OCI-M1 (cell line): ENCODE measurements at regions not wholly inside any gene's neighbourhood (a gene's known extent, or its start where the extent isn't known, plus 50 kb on each side); places are given as distances from the start of the nearest gene placed in this dataset.
"Not testable (repeated sequence)": the region's sequence is repeated elsewhere in the genome, so short reads cannot be mapped to it uniquely, and the experiment has no call there.

Experiments
- DNase-seq: peaks from one replicate; lab custom pipeline; 2025; lab: John Stamatoyannopoulos, UW

- DNase-seq, result no peak
These were observed 101.4 kb upstream of the IL15 start for GRCh38 chr4:141534985-141535384.

DNA sequence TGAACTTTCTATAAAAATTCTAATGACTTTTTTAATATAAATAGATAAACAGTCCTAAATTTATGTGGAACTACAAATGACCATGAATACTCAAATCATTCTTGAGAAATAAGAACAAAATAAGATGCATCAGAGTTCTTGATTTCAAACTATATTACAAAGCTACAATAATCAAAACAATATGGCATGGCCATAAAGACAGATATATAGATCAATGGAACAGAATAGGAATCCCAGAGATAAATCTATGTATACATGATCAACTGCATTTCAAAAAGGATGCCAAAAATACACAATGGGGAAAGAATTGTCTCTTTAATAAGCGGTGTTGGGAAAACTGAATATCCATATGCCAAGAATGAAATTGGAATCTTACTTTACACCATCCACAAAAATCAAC lies 98.4 kb upstream of the IL15 start:
- DNase-seq, result no peak

DNA sequence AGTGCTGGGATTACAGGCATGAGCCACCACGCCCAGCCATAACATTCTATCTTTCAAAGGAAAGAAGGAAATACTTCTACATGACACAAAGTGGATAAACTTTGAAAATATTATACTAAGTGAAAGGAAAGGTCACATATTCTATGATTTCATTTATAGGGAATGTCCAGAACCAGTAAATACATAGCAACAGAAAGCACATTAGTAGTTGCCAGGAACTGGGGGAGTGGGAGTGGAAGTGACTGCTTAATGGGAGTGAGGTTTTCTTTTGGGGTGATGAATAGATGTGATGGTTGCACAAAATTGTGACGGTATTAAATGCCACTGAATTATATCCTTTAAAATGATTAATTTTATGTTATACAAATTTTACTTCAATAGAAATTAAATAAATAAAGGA lies 95.7 kb upstream of the IL15 start:
- DNase-seq, result no peak

- no peak for DNase-seq
These were observed 94.5 kb upstream of the IL15 start for GRCh38 chr4:141541851-141542250.

DNA sequence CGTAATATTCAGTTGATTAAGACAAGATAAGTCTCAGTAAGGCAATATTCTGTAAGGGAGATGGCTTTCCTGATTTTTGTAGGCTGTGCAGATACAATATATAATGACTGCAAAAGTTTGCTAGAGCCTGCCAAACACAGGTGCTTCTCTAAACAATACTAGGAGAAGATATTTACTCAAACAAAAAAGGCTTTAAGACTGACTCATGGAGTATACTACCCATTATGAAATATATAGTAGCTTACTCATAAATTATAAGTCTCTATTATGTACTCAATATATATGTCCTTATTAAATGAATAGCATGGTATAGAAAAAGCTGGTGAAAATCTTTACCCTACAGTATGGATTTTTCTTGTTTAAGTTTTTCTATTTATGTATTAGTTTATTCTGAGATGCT lies 93.2 kb upstream of the IL15 start:
- DNase-seq, result no peak

DNA sequence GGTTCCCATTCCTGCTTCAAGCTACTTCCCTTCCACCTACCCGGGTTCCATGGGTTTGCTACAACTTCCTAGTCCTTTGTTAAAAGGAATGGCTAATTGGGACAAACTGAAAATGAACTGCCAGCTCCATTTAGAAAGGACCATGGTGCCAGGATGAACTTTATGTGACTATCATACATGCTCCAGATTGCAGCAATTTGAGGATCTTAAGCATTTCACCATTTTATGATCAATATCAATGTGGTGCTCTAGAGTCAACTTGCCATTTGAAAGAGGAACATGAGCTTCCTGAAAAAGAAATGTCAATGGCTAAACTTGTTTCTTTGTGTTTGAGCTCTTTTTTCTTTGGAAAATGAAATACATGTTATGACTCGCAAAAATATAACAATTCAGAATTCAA lies 92.7 kb upstream of the IL15 start:
- peak; percentile 36 for DNase-seq

DNA sequence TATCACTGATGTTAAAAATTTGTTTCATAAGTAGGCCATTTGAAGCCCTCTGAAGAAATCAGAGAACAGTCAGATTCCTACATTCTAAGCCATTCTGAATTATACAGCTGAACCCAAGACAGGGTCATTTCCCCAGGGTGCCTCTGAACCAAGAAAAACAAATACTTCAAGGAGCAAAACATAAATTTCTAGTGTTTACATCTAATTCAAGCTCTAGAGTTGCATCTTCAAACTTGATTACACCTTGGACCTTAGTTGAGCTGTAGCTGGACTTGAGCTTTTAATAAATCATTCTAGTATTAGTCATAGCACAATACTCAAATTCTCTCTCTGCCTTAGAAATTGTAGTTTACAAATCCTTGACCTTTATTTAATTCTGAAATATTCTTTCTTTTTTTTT lies 87.6 kb upstream of the IL15 start:
- no peak for DNase-seq

DNA sequence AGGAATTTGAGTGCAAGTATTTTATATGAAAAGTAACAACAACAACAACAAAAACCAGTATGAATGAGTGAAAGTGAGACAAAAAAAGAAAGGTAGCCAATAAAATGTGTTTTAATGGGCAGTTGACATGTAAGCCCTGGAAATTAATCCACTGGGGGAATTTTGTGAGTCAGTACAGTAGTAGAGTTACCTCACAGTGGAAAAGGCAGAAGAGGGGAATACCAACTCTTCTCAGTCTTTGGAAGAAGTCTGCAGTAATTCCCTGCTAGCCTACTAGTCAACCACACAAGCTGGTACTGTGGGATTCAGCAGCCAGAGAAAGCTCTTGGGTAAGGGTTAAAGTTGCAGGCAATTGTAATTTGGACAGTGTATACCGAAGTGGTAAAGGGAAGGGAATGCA lies 76.3 kb upstream of the IL15 start:
- no peak for DNase-seq

- DNase-seq, result no peak
These were observed 73.7 kb upstream of the IL15 start for GRCh38 chr4:141562649-141563048.

GRCh38 chr4:141563723-141564122 lies 72.7 kb upstream of the IL15 start:
- DNase-seq, result no peak

DNA sequence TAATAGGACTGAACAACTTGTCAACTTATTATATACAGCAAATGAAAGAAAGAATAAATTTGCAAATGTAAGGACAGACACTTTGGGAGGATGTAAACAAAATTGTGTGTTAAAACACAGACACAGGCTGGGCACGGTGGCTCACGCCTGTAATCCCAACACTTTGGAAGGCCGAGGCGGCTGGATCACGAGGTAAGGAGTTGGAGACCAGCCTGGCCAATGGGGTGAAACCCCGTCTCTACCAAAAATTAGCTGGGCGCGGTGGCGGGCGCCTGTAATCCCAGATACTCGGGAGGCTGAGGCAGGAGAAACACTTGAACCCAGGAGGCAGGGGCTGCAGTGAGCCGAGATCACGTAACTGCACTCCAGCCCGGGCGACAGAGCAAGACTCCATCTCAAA lies 71.4 kb upstream of the IL15 start:
- not testable (repeated sequence) for DNase-seq

- no peak for DNase-seq
These were observed 70.8 kb upstream of the IL15 start for GRCh38 chr4:141565379-141566089.

GRCh38 chr4:141567326-141567915 lies 69.0 kb upstream of the IL15 start:
- DNase-seq, result no peak

- no peak for DNase-seq
These were observed 67.2 kb upstream of the IL15 start for GRCh38 chr4:141569141-141569540.

GRCh38 chr4:141570290-141570689 lies 66.1 kb upstream of the IL15 start:
- DNase-seq, result peak; percentile 39

- no peak for DNase-seq
These were observed 65.0 kb upstream of the IL15 start for GRCh38 chr4:141571362-141571761.

GRCh38 chr4:141571793-141572192 lies 64.6 kb upstream of the IL15 start:
- no peak for DNase-seq

- DNase-seq, result no peak
These were observed 62.7 kb upstream of the IL15 start for GRCh38 chr4:141573678-141574077.

GRCh38 chr4:141575884-141576283 lies 60.5 kb upstream of the IL15 start:
- DNase-seq, result no peak

DNA sequence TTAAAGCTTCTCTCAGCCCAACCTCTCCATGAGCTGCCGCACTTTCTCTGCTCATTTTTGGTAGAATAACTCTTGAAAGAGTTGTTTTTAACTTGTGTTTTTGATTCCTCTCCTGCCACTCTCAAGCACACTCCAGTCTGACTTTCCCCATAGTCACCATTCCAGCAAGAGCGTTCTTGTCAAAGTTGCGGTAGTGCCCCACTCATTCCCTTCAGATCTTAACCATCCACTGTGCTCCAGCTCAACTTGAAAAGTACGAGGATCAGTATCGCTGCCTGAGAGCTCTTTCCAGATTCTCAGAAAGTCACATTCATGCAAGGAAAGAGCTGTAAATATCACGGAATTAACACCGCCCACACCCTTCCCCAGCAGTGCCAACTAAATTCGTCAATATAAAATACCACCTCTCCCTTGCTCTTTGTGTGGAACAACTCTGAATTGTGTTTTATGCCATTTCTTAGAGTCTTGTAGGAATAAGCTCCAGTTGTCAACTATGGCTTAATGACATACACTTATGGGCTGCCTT lies 59.7 kb upstream of the IL15 start:
- no peak for DNase-seq

DNA sequence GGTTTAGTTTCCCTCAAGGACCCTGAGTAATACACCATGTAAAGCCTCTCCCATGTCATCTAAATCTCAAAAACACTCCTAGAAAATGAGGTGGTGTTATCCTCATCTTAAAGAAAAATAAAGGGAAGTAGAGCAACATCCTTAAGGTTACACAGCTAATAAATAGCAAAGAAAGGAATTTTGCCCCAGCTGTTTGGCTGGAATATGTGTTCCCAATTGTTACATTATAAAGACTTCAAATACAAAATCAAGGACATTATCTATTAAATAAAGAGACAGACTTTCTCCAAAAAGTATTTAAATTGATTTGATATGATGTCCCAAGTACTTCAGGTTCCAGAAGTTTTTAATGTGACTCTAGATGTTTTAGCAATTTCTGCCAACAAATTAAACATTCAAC lies 57.9 kb upstream of the IL15 start:
- no peak for DNase-seq

DNA sequence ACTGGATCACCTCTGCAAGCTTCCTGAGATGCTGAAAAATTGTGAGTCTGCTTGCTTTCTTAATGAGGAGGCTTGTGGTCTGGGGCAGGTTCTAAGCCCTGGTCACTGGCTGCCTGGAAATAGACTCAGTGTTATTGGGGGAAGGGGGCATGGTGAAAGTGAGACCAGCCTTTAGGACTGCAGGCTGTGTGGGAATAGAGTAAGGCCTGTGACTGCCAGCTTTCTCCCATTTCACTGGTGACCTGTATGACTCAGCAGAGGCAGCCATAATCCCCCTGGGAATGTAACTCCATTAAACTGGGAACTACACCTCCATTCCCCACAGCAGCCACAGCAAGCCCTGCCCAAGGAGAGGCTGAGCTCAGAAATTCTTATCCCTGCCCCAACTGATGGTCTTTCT lies 55.9 kb upstream of the IL15 start:
- no peak for DNase-seq
